NCI-H1436 (cell line): ENCODE measurements at regions not wholly inside any gene's neighbourhood (a gene's known extent, or its start where the extent isn't known, plus 50 kb on each side); places are given as distances from the start of the nearest gene placed in this dataset.

Experiments
- DNase-seq: peaks from one replicate; lab custom pipeline; 2025; lab: John Stamatoyannopoulos, UW

GRCh38 chr12:60345442-60345841, 749.6 kb downstream of the SLC16A7 start:
- no peak for DNase-seq

- no peak for DNase-seq
Measured at GRCh38 chr12:60349232-60349978, 753.6 kb downstream of the SLC16A7 start.

- no peak for DNase-seq
Measured at GRCh38 chr12:60387356-60387755, 791.5 kb downstream of the SLC16A7 start.

- no peak for DNase-seq
Measured at GRCh38 chr12:60391051-60391450, 795.2 kb downstream of the SLC16A7 start.

GRCh38 chr12:60391791-60392190, 796.0 kb downstream of the SLC16A7 start:
- DNase-seq: no peak

GRCh38 chr12:60393093-60393492, 797.3 kb downstream of the SLC16A7 start:
- no peak for DNase-seq

- DNase-seq: no peak
Measured at GRCh38 chr12:60394665-60395064, 798.8 kb downstream of the SLC16A7 start.

GRCh38 chr12:60398547-60398946, 802.7 kb downstream of the SLC16A7 start:
- no peak for DNase-seq

- no peak for DNase-seq
Measured at GRCh38 chr12:60399064-60399463, 803.2 kb downstream of the SLC16A7 start.

GRCh38 chr12:60402996-60403395, 807.2 kb downstream of the SLC16A7 start:
- DNase-seq: no peak

- no peak for DNase-seq
Measured at GRCh38 chr12:60415351-60415750, 819.5 kb downstream of the SLC16A7 start.

GRCh38 chr12:60419986-60420385, 824.2 kb downstream of the SLC16A7 start:
- no peak for DNase-seq

- DNase-seq: no peak
Measured at GRCh38 chr12:60421741-60422140, 825.9 kb downstream of the SLC16A7 start.

GRCh38 chr12:60437297-60437696, 841.5 kb downstream of the SLC16A7 start:
- no peak for DNase-seq

- no peak for DNase-seq
Measured at GRCh38 chr12:60441577-60441976, 845.7 kb downstream of the SLC16A7 start.

GRCh38 chr12:60451457-60451856, 855.6 kb downstream of the SLC16A7 start:
- no peak for DNase-seq

GRCh38 chr12:60465060-60465459, 869.2 kb downstream of the SLC16A7 start:
- no peak for DNase-seq

GRCh38 chr12:60468546-60468945, 872.7 kb downstream of the SLC16A7 start:
- DNase-seq: no peak

GRCh38 chr12:60475825-60476224, 880.0 kb downstream of the SLC16A7 start:
- no peak for DNase-seq

- no peak for DNase-seq
Measured at GRCh38 chr12:60487284-60487683, 891.5 kb downstream of the SLC16A7 start.

GRCh38 chr12:60489071-60489470, 893.2 kb downstream of the SLC16A7 start:
- no peak for DNase-seq

- no peak for DNase-seq
Measured at GRCh38 chr12:60494244-60494643, 898.4 kb downstream of the SLC16A7 start.

- no peak for DNase-seq
Measured at GRCh38 chr12:60498656-60499055, 902.8 kb downstream of the SLC16A7 start.

- no peak for DNase-seq
Measured at GRCh38 chr12:60501124-60501729, 905.4 kb downstream of the SLC16A7 start.
